HepG2 (cell line): ENCODE measurements at regions not wholly inside any gene's neighbourhood (a gene's known extent, or its start where the extent isn't known, plus 50 kb on each side); places are given as distances from the start of the nearest gene placed in this dataset.

ENCODE experiments used
- ATAC-seq: fragments of 200-7000 bp; cut with Tn5 transposase; 3 replicates; pipeline ENCODE4 v1.9.1; 2020; ENCODE audit warnings: mild to moderate bottlenecking, moderate library complexity
- BruUV-seq: library from RNA; stranded (reverse); fragments of 400-500 nt; replicated peaks from 2 replicates; lab custom pipeline; 2021; lab: Mats Ljungman, UMichigan
- CTCF ChIA-PET: fragments of 300-600 bp; formaldehyde crosslinking; extraction: SDS; loops from one replicate; lab custom pipeline; 2021; ENCODE audit warnings: low total read pairs, inconsistent platforms, low intra/inter-chr PET ratio; lab: Yijun Ruan, JAX
- POLR2A ChIA-PET: fragments of 350-600 bp; sonication (Branson Sonifier 250); formaldehyde crosslinking; loops from one replicate; lab custom pipeline; 2020; ENCODE audit warnings: antibody characterized with exemption, inconsistent platforms; lab: Yijun Ruan, JAX
- DNase-seq: peaks from one replicate; pipeline ENCODE4 v3.0.0-alpha.2; 2015; ENCODE audit warnings: low spot score
- FAIRE-seq: peaks from 3 replicates; lab custom pipeline; 2011; peaks lifted over from hg19 to GRCh38; lab: Jason Lieb, UNC
- H2AFZ ChIP-seq: one replicate; pipeline ENCODE4 v1.6.1; 2011; ENCODE audit warnings: low read length, inconsistent platforms
- H3K27ac ChIP-seq: fragments of 300-600 bp; 3 replicates; pipeline ENCODE4 v1.8.0; 2011; ENCODE audit warnings: mixed run types, mild to moderate bottlenecking, mixed read lengths, low read length, inconsistent platforms; ENCODE audit not compliant: insufficient read depth; ENCODE audit errors: extremely low read length
- H3K27me3 ChIP-seq, 2 experiments: fragments of 200-600 bp in 1 of 2; 2 replicates in 1 of 2; 3 replicates in 1 of 2; pipeline versions ENCODE4 v1.6.0 to v1.8.0; 2011; ENCODE audit warnings: low read length in 2 of 2, mild to moderate bottlenecking in 2 of 2, moderate library complexity in 2 of 2, inconsistent platforms in 1 of 2; ENCODE audit not compliant: insufficient read depth in 2 of 2, control insufficient read depth in 1 of 2
- H3K36me3 ChIP-seq, 2 experiments: fragments of 200-600 bp in 1 of 2; replicated peaks in 1 of 2; 2 replicates in 1 of 2; 3 replicates in 1 of 2; pipeline versions ENCODE4 v1.5.1 to v1.8.0; 2011; ENCODE audit warnings: low read length in 2 of 2, inconsistent platforms in 1 of 2; ENCODE audit not compliant: insufficient read depth in 2 of 2, control insufficient read depth in 1 of 2
- H3K4me1 ChIP-seq: 2 replicates; pipeline ENCODE4 v1.5.1; 2012; ENCODE audit warnings: low read length, inconsistent platforms; ENCODE audit not compliant: insufficient read depth
- H3K4me2 ChIP-seq: 2 replicates; pipeline ENCODE4 v1.6.0; 2011; ENCODE audit warnings: low read depth, low read length, inconsistent platforms
- H3K4me3 ChIP-seq, 3 experiments: fragments of 200-600 bp in 1 of 3; sonication (generic), shearing (Covaris generic) in 1 of 3; replicated peaks in 1 of 3; 2 replicates each; pipeline ENCODE4 v1.5.1; 2011 to 2016; ENCODE audit warnings: low read length in 3 of 3, inconsistent platforms in 2 of 3, low read depth in 2 of 3, mild to moderate bottlenecking in 2 of 3, control low read depth in 1 of 3, mixed read lengths in 1 of 3; ENCODE audit not compliant: insufficient read depth in 1 of 3
- H3K79me2 ChIP-seq: one replicate; pipeline ENCODE4 v1.6.1; 2011; ENCODE audit warnings: low read length, inconsistent platforms; ENCODE audit not compliant: insufficient read depth
- H3K9ac ChIP-seq: 2 replicates; pipeline ENCODE4 v1.6.0; 2011; ENCODE audit warnings: mild to moderate bottlenecking, low read depth, low read length, inconsistent platforms; ENCODE audit not compliant: insufficient read depth
- H3K9me3 ChIP-seq: 2 replicates; pipeline ENCODE4 v1.5.1; 2012; ENCODE audit warnings: mild to moderate bottlenecking, low read length
- H4K20me1 ChIP-seq: 2 replicates; pipeline ENCODE4 v1.6.0; 2011; ENCODE audit warnings: inconsistent platforms, mild to moderate bottlenecking, low read length, moderate library complexity; ENCODE audit not compliant: insufficient read depth
- CTCF ChIP-seq: sonication (generic); formaldehyde crosslinking; IDR thresholded peaks from 2 replicates; pipeline ENCODE4 v1.5.0; 2020; ENCODE audit warnings: mild to moderate bottlenecking, missing genetic modification reagents, moderate library complexity
- PAXIP1 ChIP-seq: sonication (generic); formaldehyde crosslinking; conservative IDR thresholded peaks from 2 replicates; pipeline ENCODE4 v1.4.0; 2020; ENCODE audit warnings: mild to moderate bottlenecking, missing genetic modification reagents, moderate library complexity
- RAD21 ChIP-seq: fragments of 450-650 bp; formaldehyde crosslinking; IDR thresholded peaks from 2 replicates; pipeline ENCODE4 v1.5.0; 2020; ENCODE audit warnings: mild to moderate bottlenecking
- STAG1 ChIP-seq: sonication (generic); formaldehyde crosslinking; IDR thresholded peaks from 2 replicates; pipeline ENCODE4 v1.4.0; 2020; ENCODE audit warnings: missing genetic modification reagents
- TBX2 ChIP-seq: sonication (generic); formaldehyde crosslinking; IDR thresholded peaks from 2 replicates; pipeline ENCODE4 v1.5.0; 2020; ENCODE audit warnings: missing genetic modification reagents, mild to moderate bottlenecking, borderline replicate concordance
- THYN1 ChIP-seq: sonication (generic); formaldehyde crosslinking; IDR thresholded peaks from 2 replicates; pipeline ENCODE4 v1.8.1; 2023; ENCODE audit warnings: low read depth, mild to moderate bottlenecking, moderate library complexity, missing genetic modification reagents, borderline replicate concordance
- ZNF644 ChIP-seq: IDR thresholded peaks from 2 replicates; pipeline ENCODE4 v1.6.1; 2016; ENCODE audit warnings: low read depth
- ZSCAN21 ChIP-seq: sonication (generic); formaldehyde crosslinking; IDR thresholded peaks from 2 replicates; pipeline ENCODE4 v1.8.0; 2022; ENCODE audit warnings: mild to moderate bottlenecking, missing genetic modification reagents, moderate library complexity, borderline replicate concordance
- WGBS: methylation state at CpG from one replicate; pipeline ENCODE4 v1.1.6; 2017; ENCODE audit warnings: low lambda C conversion rate; 5-methylcytosine and 5-hydroxymethylcytosine counted together
- in situ Hi-C: cut with HindIII; loops from 2 replicates; pipeline ENCODE4 v1.10.0; 2017; ENCODE audit warnings: low pct_unique_long_range_greater_than_20kb; ENCODE audit not compliant: extremely low pct_ligation_motif_present
- intact Hi-C: fragments of 100-400 bp; cut with micrococcal nuclease; formaldehyde crosslinking; loops from one replicate; pipeline ENCODE4 v1.10.0; 2022; ENCODE audit not compliant: unreplicated experiment

DNA sequence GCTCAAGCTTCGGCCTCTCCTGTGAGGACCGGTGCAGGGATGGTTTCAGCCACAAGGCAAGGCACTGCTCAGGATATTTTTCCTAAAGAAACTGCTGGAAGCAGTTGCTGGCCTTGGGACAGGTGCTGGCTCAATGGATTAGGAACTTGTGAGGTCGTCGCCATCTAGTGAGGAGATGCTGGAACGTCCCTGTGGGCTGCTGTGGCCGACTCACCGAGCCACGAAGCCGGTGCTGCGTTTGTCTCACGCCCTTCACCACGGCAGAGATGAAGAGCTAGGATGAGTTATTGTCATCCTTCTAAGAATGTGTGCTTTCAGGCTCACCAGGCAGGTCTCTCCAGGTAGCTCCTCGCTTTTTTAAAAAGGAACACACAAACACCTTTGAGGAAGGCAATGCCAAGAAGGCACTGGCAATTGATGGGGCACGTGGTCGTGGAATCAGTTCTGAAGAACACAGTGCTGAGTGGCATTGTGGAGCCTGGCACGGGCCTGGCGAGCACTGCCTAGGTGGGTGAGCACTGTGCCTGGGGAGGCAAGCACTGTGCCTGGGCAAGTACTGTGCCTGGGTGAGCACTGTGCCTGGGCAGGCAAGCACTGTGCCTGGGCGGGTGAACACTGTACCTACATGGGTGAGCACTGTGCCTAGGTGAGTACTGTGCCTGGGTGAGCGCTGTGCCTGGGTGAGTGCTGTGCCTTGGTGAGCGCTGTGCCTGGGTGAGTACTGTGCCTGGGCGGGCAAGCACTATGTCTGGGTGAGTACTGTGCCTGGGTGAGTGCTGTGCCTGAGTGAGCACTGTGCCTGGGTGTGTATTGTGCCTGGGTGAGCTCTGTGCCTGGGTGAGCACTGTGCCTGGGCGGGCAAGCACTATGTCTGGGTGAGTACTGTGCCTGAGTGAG, 140.4 kb downstream of the TEX29 start:
- WGBS = 11% methylated on average over 5 of the region's 22 CpGs
- FAIRE-seq = peak; percentile 37

More for the DNA sequence above, 140.4 kb downstream of the TEX29 start:
- 0 out of 2 replicates have a peak, but pooled peaks have one; percentile 18 for TF ChIP-seq TBX2 (CRISPR knock-in tag)
- TF ChIP-seq ZSCAN21 (CRISPR knock-in tag) = 0 out of 2 replicates have a peak, but pooled peaks have one; percentile 26
- no peak for TF ChIP-seq PAXIP1 (CRISPR knock-in tag)
- peak; percentile 62 for TF ChIP-seq STAG1
- TF ChIP-seq RAD21 (CRISPR knock-in tag) = 0 out of 2 replicates have a peak, but pooled peaks have one; percentile 21
- TF ChIP-seq THYN1 (CRISPR knock-in tag) = no peak
- peak; percentile 66 for TF ChIP-seq CTCF (CRISPR knock-in tag)
- TF ChIP-seq ZNF644 (CRISPR knock-in tag) = no peak
- Histone ChIP-seq H3K9me3 (no peaks in the 10 kb centered on the region), H2AFZ (no peak overlapping the region), H3K4me1 (no peaks in the 10 kb centered on the region), H4K20me1 (no peaks in the 10 kb centered on the region), H3K9ac (no peak overlapping the region), H3K27me3 (peaks cover 13 to 75% of the 10 kb centered on the region in 2 experiments), H3K4me2 (no peak overlapping the region), H3K36me3 (no peaks in the 10 kb centered on the region), H3K27ac (no peak overlapping the region), H3K4me3 (no peak overlapping the region), H3K79me2 (no peaks in the 10 kb centered on the region)
- BruUV-seq = no TSS peak
- ATAC-seq = peak; percentile 88
- POLR2A ChIA-PET = no interaction called here
- DNase-seq = peak; percentile 15
- CTCF ChIA-PET = no interaction called here
- intact Hi-C loops = no loop called here
- in situ Hi-C loops = no loop called here
